ENCODE measurements at regions not wholly inside any gene's neighbourhood (a gene's known extent, or its start where the extent isn't known, plus 50 kb on each side); places are given as distances from the start of the nearest gene placed in this dataset.

GRCh38 chr22:22986008-22986407 is 84.3 kb upstream of the GNAZ start:
- no peak for TF ChIP-seq CTCF (conservative IDR thresholded peaks at IDR 0.05)
- TF ChIP-seq ZFX (IDR thresholded peaks at IDR 0.05): no peak

Measured in C4-2B (cell line).